ENCODE measurements at regions not wholly inside any gene's neighbourhood (a gene's known extent, or its start where the extent isn't known, plus 50 kb on each side); places are given as distances from the start of the nearest gene placed in this dataset.

GRCh38 chr3:110670407-110670806 is 401.2 kb upstream of the NECTIN3 start:
- TF ChIP-seq POLR2A (IDR thresholded peaks at IDR 0.05), result no peak
- Histone ChIP-seq H3K36me3 (no peaks in the 10 kb centered on the region), H3K9me3 (peaks cover 4 to 25% (median 5%) of the 10 kb centered on the region in 4 donors), H3K4me3 (no peak overlapping the region), H3K27ac (no peak overlapping the region), H3K27me3 (no peaks in the 10 kb centered on the region), H3K4me1 (no peaks in the 10 kb centered on the region)
- ATAC-seq (ENCODE audit: low FRiP score in 2 of 2), result no peak
- no peak for DNase-seq

DNA sequence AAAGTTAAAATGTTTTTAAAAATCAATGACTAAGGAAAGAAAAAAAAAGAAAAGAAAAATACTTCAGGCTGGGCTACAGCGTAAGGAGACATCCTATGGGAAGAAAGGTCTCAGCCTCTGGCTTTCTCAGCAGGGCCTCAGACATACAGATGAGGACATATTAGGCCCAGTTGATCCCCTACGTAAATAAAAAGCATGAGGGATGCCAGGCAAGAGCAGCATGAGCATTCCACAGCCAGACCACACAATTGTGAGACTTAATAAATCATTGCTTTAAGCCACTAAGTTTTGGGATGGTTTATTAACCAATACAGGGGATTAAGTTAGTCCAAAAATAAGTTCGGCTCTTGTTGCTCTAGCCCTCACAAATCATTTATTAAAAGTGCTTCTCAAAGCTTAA is 394.1 kb upstream of the NECTIN3 start:
- DNase-seq, result no peak
- Histone ChIP-seq H3K4me3 (no peak overlapping the region), H3K4me1 (peaks cover 0 to 5% (median 2%) of the 10 kb centered on the region in 4 donors), H3K27ac (no peak overlapping the region), H3K27me3 (no peaks in the 10 kb centered on the region), H3K9me3 (no peaks in the 10 kb centered on the region), H3K36me3 (no peaks in the 10 kb centered on the region)
- ATAC-seq (ENCODE audit: low FRiP score in 2 of 2), result no peak
- TF ChIP-seq, protein P1, sequence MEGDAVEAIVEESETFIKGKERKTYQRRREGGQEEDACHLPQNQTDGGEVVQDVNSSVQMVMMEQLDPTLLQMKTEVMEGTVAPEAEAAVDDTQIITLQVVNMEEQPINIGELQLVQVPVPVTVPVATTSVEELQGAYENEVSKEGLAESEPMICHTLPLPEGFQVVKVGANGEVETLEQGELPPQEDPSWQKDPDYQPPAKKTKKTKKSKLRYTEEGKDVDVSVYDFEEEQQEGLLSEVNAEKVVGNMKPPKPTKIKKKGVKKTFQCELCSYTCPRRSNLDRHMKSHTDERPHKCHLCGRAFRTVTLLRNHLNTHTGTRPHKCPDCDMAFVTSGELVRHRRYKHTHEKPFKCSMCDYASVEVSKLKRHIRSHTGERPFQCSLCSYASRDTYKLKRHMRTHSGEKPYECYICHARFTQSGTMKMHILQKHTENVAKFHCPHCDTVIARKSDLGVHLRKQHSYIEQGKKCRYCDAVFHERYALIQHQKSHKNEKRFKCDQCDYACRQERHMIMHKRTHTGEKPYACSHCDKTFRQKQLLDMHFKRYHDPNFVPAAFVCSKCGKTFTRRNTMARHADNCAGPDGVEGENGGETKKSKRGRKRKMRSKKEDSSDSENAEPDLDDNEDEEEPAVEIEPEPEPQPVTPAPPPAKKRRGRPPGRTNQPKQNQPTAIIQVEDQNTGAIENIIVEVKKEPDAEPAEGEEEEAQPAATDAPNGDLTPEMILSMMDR (IDR thresholded peaks at IDR 0.05), result no peak
- TF ChIP-seq POLR2AphosphoS5 (IDR thresholded peaks at IDR 0.05) (no peak), EP300 (IDR thresholded peaks at IDR 0.05) (no peak), POLR2A (IDR thresholded peaks at IDR 0.05) (no peak)
- 47 to 71% methylated on average over 3 of the region's 3 CpGs for WGBS, 2 donors

DNA sequence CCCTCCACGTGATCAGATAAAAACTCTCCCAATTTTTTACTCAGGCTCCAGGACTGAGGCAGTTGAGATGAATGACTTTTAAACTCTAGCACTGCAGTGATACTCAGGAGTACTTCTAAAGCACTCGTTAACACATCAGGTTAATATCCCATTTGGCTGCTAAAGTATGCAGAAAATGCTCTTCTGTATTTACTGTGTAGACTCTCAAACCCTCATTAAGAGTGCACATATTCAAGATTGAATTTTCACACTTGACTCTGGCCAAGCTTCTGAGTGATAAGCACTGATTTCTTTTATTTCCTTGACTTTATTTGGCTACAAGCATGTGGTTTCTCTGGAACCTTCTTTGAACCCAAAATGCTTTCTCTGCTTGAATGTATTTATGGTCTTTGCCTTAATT is 392.3 kb upstream of the NECTIN3 start:
- no peak for TF ChIP-seq POLR2AphosphoS5 (IDR thresholded peaks at IDR 0.05)
- TF ChIP-seq EP300 (IDR thresholded peaks at IDR 0.05), result no peak
- TF ChIP-seq POLR2A (IDR thresholded peaks at IDR 0.05), result no peak
- TF ChIP-seq, protein P1 (IDR thresholded peaks at IDR 0.05), result no peak
- WGBS, 2 donors, result 42 to 49% methylated on average over 2 of the region's 2 CpGs
- H3K27me3 ChIP-seq, result no peaks in the 10 kb centered on the region
- ATAC-seq (ENCODE audit: low FRiP score in 2 of 2), result peak in 1 of 2 donors; percentile 81
- DNase-seq, result no peak
- H3K4me3 ChIP-seq, result no peak overlapping the region
- H3K27ac ChIP-seq, result no peak overlapping the region
- no peaks in the 10 kb centered on the region for H3K36me3 ChIP-seq
- no peaks in the 10 kb centered on the region for H3K9me3 ChIP-seq
- peaks cover 0 to 5% (median 2%) of the 10 kb centered on the region in 4 donors for H3K4me1 ChIP-seq

DNA sequence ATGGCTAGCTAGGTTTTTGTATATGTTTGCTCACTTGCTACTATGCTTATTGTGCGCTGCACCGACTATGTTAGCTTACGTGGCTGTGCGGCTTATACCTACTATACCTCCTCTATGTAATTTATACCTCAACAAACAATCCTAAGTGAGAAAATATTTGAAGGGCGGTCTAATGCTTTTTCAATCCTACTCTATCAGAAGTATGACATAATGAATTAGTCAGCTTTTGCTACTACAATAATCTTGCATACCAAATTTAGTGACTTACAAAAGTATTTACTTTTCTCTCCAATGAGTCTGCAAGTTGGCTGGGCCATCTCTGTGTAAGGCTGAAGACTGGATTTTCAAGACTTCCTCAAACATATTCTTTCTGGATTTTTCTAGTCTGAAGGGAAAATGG is 391.2 kb upstream of the NECTIN3 start:
- DNase-seq (no peak), ATAC-seq (ENCODE audit: low FRiP score in 2 of 2) (no peak)
- Histone ChIP-seq H3K4me3 (no peak overlapping the region), H3K9me3 (no peaks in the 10 kb centered on the region), H3K27me3 (no peaks in the 10 kb centered on the region), H3K36me3 (no peaks in the 10 kb centered on the region), H3K4me1 (peaks cover 0 to 5% (median 2%) of the 10 kb centered on the region in 4 donors), H3K27ac (no peak overlapping the region)
- WGBS, 2 donors, result 44 to 65% methylated on average over 5 of the region's 5 CpGs
- TF ChIP-seq EP300 (IDR thresholded peaks at IDR 0.05), result no peak

- H3K36me3 ChIP-seq, result no peaks in the 10 kb centered on the region
- TF ChIP-seq, protein P1 (IDR thresholded peaks at IDR 0.05), result no peak
- TF ChIP-seq POLR2AphosphoS5 (IDR thresholded peaks at IDR 0.05) (no peak), EP300 (IDR thresholded peaks at IDR 0.05) (no peak), POLR2A (IDR thresholded peaks at IDR 0.05) (no peak)
- no peaks in the 10 kb centered on the region for H3K27me3 ChIP-seq
- H3K4me1 ChIP-seq, result peaks cover 0 to 3% (median 2%) of the 10 kb centered on the region in 4 donors
- no peak overlapping the region for H3K27ac ChIP-seq
- no peak overlapping the region for H3K4me3 ChIP-seq
- H3K9me3 ChIP-seq, result no peaks in the 10 kb centered on the region
- ATAC-seq (ENCODE audit: low FRiP score in 2 of 2), result no peak
- no peak for DNase-seq
- 55 to 75% methylated on average over 4 of the region's 4 CpGs for WGBS, 2 donors
Observed at GRCh38 chr3:110684466-110684865, 387.1 kb upstream of the NECTIN3 start.

GRCh38 chr3:110685630-110686029 is 386.0 kb upstream of the NECTIN3 start:
- H3K27ac ChIP-seq, result no peak overlapping the region
- DNase-seq (no peak), ATAC-seq (ENCODE audit: low FRiP score in 2 of 2) (no peak)
- no peak overlapping the region for H3K4me3 ChIP-seq
- no peaks in the 10 kb centered on the region for H3K27me3 ChIP-seq
- TF ChIP-seq POLR2A (IDR thresholded peaks at IDR 0.05) (no peak), POLR2AphosphoS5 (IDR thresholded peaks at IDR 0.05) (no peak), EP300 (IDR thresholded peaks at IDR 0.05) (no peak)
- TF ChIP-seq, protein P1 (IDR thresholded peaks at IDR 0.05), result no peak
- no peaks in the 10 kb centered on the region for H3K4me1 ChIP-seq
- 58 to 63% methylated on average over 4 of the region's 4 CpGs for WGBS, 2 donors
- H3K36me3 ChIP-seq, result no peaks in the 10 kb centered on the region
- no peaks in the 10 kb centered on the region for H3K9me3 ChIP-seq
